Sigmoid colon (tissue), 6 donors: ENCODE measurements at regions not wholly inside any gene's neighbourhood (a gene's known extent, or its start where the extent isn't known, plus 50 kb on each side); places are given as distances from the start of the nearest gene placed in this dataset.

Experiments
- DNase-seq: peaks from one replicate; pipeline ENCODE4 v3.0.0-alpha.2; 2019
- H3K27ac ChIP-seq, 4 donors: fragments of 200-600 bp; sonication (generic); one replicate each; pipeline ENCODE4 v1.5.1; 2016 to 2019; ENCODE audit warnings: mild to moderate bottlenecking in 1 of 4
- H3K27me3 ChIP-seq, 3 donors: fragments of 200-600 bp; sonication (generic); one replicate each; pipeline ENCODE4 v1.5.1; 2019; ENCODE audit warnings: mild to moderate bottlenecking in 1 of 3
- H3K36me3 ChIP-seq, 4 donors: fragments of 200-600 bp; sonication (generic); one replicate each; pipeline ENCODE4 v1.5.1; 2016 to 2019
- H3K4me1 ChIP-seq, 4 donors: fragments of 200-600 bp; sonication (generic); one replicate each; pipeline ENCODE4 v1.5.1; 2017 to 2019
- H3K4me3 ChIP-seq, 4 donors: fragments of 200-600 bp; sonication (generic); one replicate each; pipeline ENCODE4 v1.5.1; 2017 to 2019; ENCODE audit warnings: mild to moderate bottlenecking in 2 of 4, moderate library complexity in 1 of 4
- H3K9me3 ChIP-seq, 4 donors: fragments of 200-600 bp in 3 of 4; sonication (generic) in 3 of 4; one replicate each; pipeline versions ENCODE4 v1.5.1 to v1.6.1; 2013 to 2019
- EP300 ChIP-seq, 4 donors: sonication (generic); formaldehyde crosslinking; IDR thresholded peaks; one replicate each; pipeline ENCODE4 v1.6.1; 2017; ENCODE audit warnings: antibody characterized with exemption in 4 of 4
- POLR2A ChIP-seq, 2 donors: fragments of 450-650 bp; IDR thresholded peaks; one replicate each; pipeline ENCODE4 v1.6.1; 2016; ENCODE audit warnings: antibody characterized with exemption in 2 of 2, mild to moderate bottlenecking in 2 of 2, moderate library complexity in 2 of 2
- POLR2AphosphoS5 ChIP-seq, 4 donors: sonication (generic); formaldehyde crosslinking; IDR thresholded peaks; one replicate each; pipeline ENCODE4 v1.6.1; 2017; ENCODE audit warnings: antibody characterized with exemption in 4 of 4
- WGBS, 2 donors: extraction: QIAGEN DNeasy Blood & Tissue Kit; methylation state at CpG; one replicate each; pipeline ENCODE4 v1.1.7; 2013; 5-methylcytosine and 5-hydroxymethylcytosine counted together
- intact Hi-C: fragments of 100-400 bp; cut with DNase I; formaldehyde crosslinking; loops from one replicate; pipeline ENCODE4 v1.15.1; 2023
- TF ChIP-seq, protein P1 (sequence below), 4 experiments: fragments of 450-650 bp in 3 of 4; fragments of 200-600 bp in 1 of 4; IDR thresholded peaks; one replicate each; pipeline ENCODE4 v1.5.1; 2016 to 2019; ENCODE audit warnings: antibody characterized with exemption in 4 of 4, mild to moderate bottlenecking in 3 of 4, moderate library complexity in 2 of 4
- donor health status: healthy with polysubstance abuse.
- donor health status: healthy.

- TF ChIP-seq POLR2A (IDR thresholded peaks at IDR 0.05) = no peak
- no peak for TF ChIP-seq POLR2AphosphoS5 (IDR thresholded peaks at IDR 0.05)
- TF ChIP-seq, protein P1, sequence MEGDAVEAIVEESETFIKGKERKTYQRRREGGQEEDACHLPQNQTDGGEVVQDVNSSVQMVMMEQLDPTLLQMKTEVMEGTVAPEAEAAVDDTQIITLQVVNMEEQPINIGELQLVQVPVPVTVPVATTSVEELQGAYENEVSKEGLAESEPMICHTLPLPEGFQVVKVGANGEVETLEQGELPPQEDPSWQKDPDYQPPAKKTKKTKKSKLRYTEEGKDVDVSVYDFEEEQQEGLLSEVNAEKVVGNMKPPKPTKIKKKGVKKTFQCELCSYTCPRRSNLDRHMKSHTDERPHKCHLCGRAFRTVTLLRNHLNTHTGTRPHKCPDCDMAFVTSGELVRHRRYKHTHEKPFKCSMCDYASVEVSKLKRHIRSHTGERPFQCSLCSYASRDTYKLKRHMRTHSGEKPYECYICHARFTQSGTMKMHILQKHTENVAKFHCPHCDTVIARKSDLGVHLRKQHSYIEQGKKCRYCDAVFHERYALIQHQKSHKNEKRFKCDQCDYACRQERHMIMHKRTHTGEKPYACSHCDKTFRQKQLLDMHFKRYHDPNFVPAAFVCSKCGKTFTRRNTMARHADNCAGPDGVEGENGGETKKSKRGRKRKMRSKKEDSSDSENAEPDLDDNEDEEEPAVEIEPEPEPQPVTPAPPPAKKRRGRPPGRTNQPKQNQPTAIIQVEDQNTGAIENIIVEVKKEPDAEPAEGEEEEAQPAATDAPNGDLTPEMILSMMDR (IDR thresholded peaks at IDR 0.05) = no peak
- H3K4me3 ChIP-seq = no peak overlapping the region
- intact Hi-C loops = no loop called here
- DNase-seq = no peak
- no peak overlapping the region for H3K27ac ChIP-seq
- no peaks in the 10 kb centered on the region for H3K4me1 ChIP-seq
- no peaks in the 10 kb centered on the region for H3K36me3 ChIP-seq
- no peaks in the 10 kb centered on the region for H3K9me3 ChIP-seq
- no peaks in the 10 kb centered on the region for H3K27me3 ChIP-seq
Measured at GRCh38 chr14:38336298-38336697, 80.4 kb upstream of the CLEC14A start.

DNA sequence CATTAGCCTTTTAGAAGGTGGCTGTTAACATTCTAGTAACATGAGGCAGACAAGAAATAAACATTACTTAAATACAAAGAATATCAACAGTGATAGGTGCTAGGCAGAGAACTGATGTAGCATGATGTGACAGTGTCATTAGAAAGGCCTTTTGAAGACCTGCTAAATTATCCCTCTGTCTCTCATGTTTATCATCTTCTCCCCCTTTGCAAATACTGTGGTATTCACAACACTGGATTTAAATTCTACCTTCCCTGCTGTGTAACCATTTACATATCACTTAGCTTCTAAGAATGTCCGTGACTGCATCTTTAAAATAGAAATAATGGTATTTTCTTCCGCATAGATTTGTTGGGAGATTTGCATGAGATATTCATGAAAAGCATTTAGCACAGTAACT lies 74.4 kb upstream of the CLEC14A start:
- 42 to 66% methylated on average over 2 of the region's 2 CpGs for WGBS, 2 donors
- H3K4me3 ChIP-seq = no peak overlapping the region
- no peaks in the 10 kb centered on the region for H3K27me3 ChIP-seq
- intact Hi-C loops = no loop called here
- H3K4me1 ChIP-seq = no peaks in the 10 kb centered on the region
- no peaks in the 10 kb centered on the region for H3K36me3 ChIP-seq
- no peak for DNase-seq
- H3K27ac ChIP-seq = no peak overlapping the region
- TF ChIP-seq POLR2AphosphoS5 (IDR thresholded peaks at IDR 0.05) (no peak), EP300 (IDR thresholded peaks at IDR 0.05) (no peak), POLR2A (IDR thresholded peaks at IDR 0.05) (no peak)
- TF ChIP-seq, protein P1 (IDR thresholded peaks at IDR 0.05) = no peak
- no peaks in the 10 kb centered on the region for H3K9me3 ChIP-seq

DNA sequence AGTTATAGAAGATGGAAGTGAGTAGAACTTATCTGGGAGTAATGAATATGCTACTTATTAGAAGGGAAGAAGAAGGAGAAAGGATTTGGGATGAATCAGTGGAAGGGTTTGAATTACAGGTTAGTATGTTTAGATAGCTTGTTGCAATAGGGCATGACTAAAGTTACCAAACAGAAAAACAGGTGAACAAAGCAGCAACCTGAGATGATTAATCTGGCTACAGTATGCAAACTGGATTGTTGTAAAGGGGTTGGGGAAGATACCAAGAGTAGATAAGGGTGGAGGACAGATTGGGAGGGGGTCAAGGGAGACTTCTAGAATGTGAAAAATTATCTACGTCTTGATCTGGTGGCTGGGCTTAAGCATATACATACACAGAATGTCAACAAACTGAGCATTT lies 73.4 kb upstream of the CLEC14A start:
- no peaks in the 10 kb centered on the region for H3K9me3 ChIP-seq
- intact Hi-C loops = no loop called here
- TF ChIP-seq POLR2AphosphoS5 (IDR thresholded peaks at IDR 0.05) = no peak
- no peaks in the 10 kb centered on the region for H3K27me3 ChIP-seq
- H3K4me3 ChIP-seq = no peak overlapping the region
- H3K27ac ChIP-seq = no peak overlapping the region
- H3K36me3 ChIP-seq = no peaks in the 10 kb centered on the region
- H3K4me1 ChIP-seq = no peaks in the 10 kb centered on the region
- no peak for DNase-seq
- WGBS, 2 donors = 45 to 67% methylated on average over 1 of the region's 1 CpG

DNA sequence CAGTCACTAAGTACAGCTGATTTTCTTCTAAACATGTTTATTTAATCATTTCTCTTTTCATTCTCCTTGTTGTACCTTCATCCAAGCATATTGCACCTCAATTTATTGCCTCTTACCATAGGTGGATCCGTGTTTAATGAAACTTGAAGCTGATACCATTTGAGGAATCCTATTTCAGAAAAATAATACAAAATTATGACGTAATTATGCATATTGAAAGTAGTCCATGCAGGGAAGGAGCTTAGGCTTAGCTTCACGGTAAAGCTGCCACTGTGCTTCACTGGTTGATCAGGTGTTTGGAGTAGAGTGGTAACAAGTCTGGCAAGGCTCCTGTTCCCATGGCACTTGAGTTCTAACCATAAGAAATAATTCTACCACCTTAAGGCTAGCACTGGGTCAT lies 61.0 kb upstream of the CLEC14A start:
- TF ChIP-seq POLR2AphosphoS5 (IDR thresholded peaks at IDR 0.05) (no peak), POLR2A (IDR thresholded peaks at IDR 0.05) (no peak), EP300 (IDR thresholded peaks at IDR 0.05) (no peak)
- TF ChIP-seq, protein P1 (IDR thresholded peaks at IDR 0.05) = no peak
- H3K27ac ChIP-seq = no peak overlapping the region

GRCh38 chr14:38311655-38312054 lies 55.8 kb upstream of the CLEC14A start:
- intact Hi-C loops = no loop called here
- TF ChIP-seq EP300 (IDR thresholded peaks at IDR 0.05) (no peak), POLR2AphosphoS5 (IDR thresholded peaks at IDR 0.05) (no peak), POLR2A (IDR thresholded peaks at IDR 0.05) (no peak)
- TF ChIP-seq, protein P1 (IDR thresholded peaks at IDR 0.05) = no peak
- H3K27me3 ChIP-seq = no peaks in the 10 kb centered on the region
- H3K36me3 ChIP-seq = no peaks in the 10 kb centered on the region
- DNase-seq = no peak
- H3K27ac ChIP-seq = no peak overlapping the region
- no peaks in the 10 kb centered on the region for H3K4me1 ChIP-seq
- no peak overlapping the region for H3K4me3 ChIP-seq
- no peaks in the 10 kb centered on the region for H3K9me3 ChIP-seq

More for the DNA sequence above, 61.0 kb upstream of the CLEC14A start:
- Histone ChIP-seq H3K4me1 (no peaks in the 10 kb centered on the region), H3K9me3 (no peaks in the 10 kb centered on the region), H3K4me3 (no peak overlapping the region), H3K36me3 (no peaks in the 10 kb centered on the region), H3K27me3 (no peaks in the 10 kb centered on the region)
- no peak for DNase-seq
- intact Hi-C loops = no loop called here
- 70 to 75% methylated on average over 3 of the region's 3 CpGs for WGBS, 2 donors
